Heart left ventricle (tissue), 13 donors: ENCODE measurements at regions not wholly inside any gene's neighbourhood (a gene's known extent, or its start where the extent isn't known, plus 50 kb on each side); places are given as distances from the start of the nearest gene placed in this dataset.

Source experiments
- POLR2A ChIP-seq, 2 donors: fragments of 450-650 bp; IDR thresholded peaks; one replicate each; pipeline ENCODE4 v1.6.1; 2017; ENCODE audit warnings: antibody characterized with exemption in 2 of 2, mild to moderate bottlenecking in 2 of 2, moderate library complexity in 2 of 2
- TF ChIP-seq, protein P1 (sequence below), 12 donors: fragments of 200-600 bp; sonication (generic) in 4 of 12; IDR thresholded peaks; one replicate each; pipeline versions ENCODE4 v1.5.0 to v1.8.0; 2018 to 2022; ENCODE audit warnings: antibody characterized with exemption in 12 of 12, mild to moderate bottlenecking in 5 of 12
- donor health status: ischemic (EF 13 %, LVEDD 7.1; RV severe dilation, severe dysfunction).
- donor health status: DM: no; HTN: yes; CAD: no.
- donor health status: DM: no; HTN: no; CAD: no.
- donor health status: ischemic (EF 25% LVEDD 6.9; RV normal size, moderate dysfunction).
- donor health status: ischemic (EF 25% LVEDD 5.7; RV mildly dilated, moderate dysfunction).
- donor health status: ischemic (EF 35%, LVEDD 5.7; RV mildly dilated, moderate dysfunction).
- donor health status: nonischemic (EF 11% LVEDD 7.7; RV severe dilation, severe dysfunction).
- donor health status: DM: yes; HTN: yes; CAD: no.
- donor health status: PGD.
- donor health status: ischemic (EF 29% LVEDD 5.4; RV normal size, mild dysfunction).
- donor health status: nonischemic (EF 23%, LVEDD 6.1; RV moderate dilation, normal function).

DNA sequence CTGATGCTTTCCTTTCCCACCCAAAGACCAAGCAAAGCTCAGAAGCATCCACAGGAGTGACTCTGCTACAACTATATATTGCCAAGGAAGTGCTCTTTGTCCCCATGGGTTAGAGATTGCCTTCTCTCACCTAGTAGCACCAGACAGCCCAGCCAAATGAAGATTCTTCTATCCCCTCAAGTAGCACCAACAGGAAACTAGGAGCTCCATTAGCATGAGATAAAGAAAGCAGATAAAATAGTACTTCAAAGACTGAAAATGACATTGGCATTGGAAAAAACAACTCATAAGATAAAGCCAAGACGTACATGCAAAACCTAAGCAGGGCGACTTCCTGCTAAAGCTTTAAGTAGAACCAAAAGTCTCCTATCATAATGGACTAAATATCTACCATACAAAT lies 871.5 kb downstream of the AMY1C start:
- TF ChIP-seq, protein P1, sequence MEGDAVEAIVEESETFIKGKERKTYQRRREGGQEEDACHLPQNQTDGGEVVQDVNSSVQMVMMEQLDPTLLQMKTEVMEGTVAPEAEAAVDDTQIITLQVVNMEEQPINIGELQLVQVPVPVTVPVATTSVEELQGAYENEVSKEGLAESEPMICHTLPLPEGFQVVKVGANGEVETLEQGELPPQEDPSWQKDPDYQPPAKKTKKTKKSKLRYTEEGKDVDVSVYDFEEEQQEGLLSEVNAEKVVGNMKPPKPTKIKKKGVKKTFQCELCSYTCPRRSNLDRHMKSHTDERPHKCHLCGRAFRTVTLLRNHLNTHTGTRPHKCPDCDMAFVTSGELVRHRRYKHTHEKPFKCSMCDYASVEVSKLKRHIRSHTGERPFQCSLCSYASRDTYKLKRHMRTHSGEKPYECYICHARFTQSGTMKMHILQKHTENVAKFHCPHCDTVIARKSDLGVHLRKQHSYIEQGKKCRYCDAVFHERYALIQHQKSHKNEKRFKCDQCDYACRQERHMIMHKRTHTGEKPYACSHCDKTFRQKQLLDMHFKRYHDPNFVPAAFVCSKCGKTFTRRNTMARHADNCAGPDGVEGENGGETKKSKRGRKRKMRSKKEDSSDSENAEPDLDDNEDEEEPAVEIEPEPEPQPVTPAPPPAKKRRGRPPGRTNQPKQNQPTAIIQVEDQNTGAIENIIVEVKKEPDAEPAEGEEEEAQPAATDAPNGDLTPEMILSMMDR (IDR thresholded peaks at IDR 0.05) = no peak
- TF ChIP-seq POLR2A (IDR thresholded peaks at IDR 0.05) = no peak
